ENCODE measurements at regions not wholly inside any gene's neighbourhood (a gene's known extent, or its start where the extent isn't known, plus 50 kb on each side); places are given as distances from the start of the nearest gene placed in this dataset.

DNA sequence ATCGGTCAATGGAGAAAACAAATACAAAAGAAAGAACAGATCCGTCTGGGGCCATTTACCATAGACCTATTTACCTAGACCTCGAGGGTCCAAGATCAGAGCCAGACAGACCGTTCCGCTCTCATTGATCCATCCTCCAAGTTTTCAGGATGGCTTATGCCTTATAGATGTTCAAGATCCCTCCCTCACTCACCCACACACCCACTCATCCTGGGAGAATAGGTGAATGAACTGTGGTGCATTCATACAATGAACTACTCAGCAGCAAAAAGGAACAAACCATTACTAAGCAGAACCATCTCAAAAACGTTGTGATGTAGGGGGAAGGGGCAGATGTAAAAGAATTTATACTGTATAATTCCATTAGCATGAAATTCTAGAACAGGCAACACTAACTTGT, 125.1 kb upstream of the RREB1 start:
- TF ChIP-seq POLR2A (IDR thresholded peaks at IDR 0.05; ENCODE audit: low read length): no peak
- no peak for TF ChIP-seq GATA1 (IDR thresholded peaks at IDR 0.05; ENCODE audit: low read depth, low read length)
